MM.1S (cell line): ENCODE measurements at regions not wholly inside any gene's neighbourhood (a gene's known extent, or its start where the extent isn't known, plus 50 kb on each side); places are given as distances from the start of the nearest gene placed in this dataset.

Experiments used
- EZH2 ChIP-seq: fragments of 300-600 bp; sonication (generic); optimal IDR thresholded peaks from 2 replicates; pipeline ENCODE3; 2017; ENCODE audit warnings: low read depth, mild to moderate bottlenecking, antibody characterized with exemption, low read length, mixed read lengths
- TF ChIP-seq, protein P1 (sequence below): fragments of 300-600 bp; sonication (generic); IDR thresholded peaks from 2 replicates; pipeline ENCODE4 v1.5.1; 2016; ENCODE audit warnings: antibody characterized with exemption, low read length, mixed read lengths

DNA sequence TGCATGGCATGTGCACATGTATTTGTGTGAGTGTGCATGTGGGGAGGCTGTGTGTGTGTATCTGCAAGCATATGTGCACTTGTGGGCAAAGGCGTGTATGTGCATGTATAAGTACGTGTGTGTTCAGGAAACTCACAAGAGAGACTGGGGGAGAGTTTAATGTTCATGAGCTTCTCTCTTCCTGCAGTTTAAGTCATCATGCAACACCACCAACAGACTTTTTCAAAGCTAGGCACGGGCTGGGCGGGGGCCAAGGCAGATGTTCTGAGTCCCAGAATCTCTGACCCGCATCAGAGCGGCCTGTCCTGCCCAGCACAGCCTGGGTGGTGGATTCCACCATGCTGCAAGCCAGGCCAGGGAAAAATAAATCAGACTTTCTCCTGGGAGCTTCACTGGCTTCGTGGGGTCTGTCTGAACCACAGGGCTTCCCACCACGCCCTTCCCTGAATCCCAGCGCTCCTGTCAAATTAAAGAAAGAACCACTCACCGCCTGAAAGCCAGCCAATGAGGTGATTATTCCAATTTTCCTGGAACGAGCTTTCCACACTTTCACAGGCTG is 75.7 kb downstream of the PITPNM2 start:
- TF ChIP-seq, protein P1, sequence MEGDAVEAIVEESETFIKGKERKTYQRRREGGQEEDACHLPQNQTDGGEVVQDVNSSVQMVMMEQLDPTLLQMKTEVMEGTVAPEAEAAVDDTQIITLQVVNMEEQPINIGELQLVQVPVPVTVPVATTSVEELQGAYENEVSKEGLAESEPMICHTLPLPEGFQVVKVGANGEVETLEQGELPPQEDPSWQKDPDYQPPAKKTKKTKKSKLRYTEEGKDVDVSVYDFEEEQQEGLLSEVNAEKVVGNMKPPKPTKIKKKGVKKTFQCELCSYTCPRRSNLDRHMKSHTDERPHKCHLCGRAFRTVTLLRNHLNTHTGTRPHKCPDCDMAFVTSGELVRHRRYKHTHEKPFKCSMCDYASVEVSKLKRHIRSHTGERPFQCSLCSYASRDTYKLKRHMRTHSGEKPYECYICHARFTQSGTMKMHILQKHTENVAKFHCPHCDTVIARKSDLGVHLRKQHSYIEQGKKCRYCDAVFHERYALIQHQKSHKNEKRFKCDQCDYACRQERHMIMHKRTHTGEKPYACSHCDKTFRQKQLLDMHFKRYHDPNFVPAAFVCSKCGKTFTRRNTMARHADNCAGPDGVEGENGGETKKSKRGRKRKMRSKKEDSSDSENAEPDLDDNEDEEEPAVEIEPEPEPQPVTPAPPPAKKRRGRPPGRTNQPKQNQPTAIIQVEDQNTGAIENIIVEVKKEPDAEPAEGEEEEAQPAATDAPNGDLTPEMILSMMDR, result no peak
- TF ChIP-seq EZH2, result no peak
